ENCODE measurements at regions not wholly inside any gene's neighbourhood (a gene's known extent, or its start where the extent isn't known, plus 50 kb on each side); places are given as distances from the start of the nearest gene placed in this dataset.
"Not testable (repeated sequence)": the region's sequence is repeated elsewhere in the genome, so short reads cannot be mapped to it uniquely, and the experiment has no call there.

GRCh38 chr16:88193706-88194396 is 188.9 kb upstream of the ZNF469 start:
- H3K27ac ChIP-seq (ENCODE audit: extremely low read depth, low read depth, low read length); POLR2A ChIA-PET; H3K9me3 ChIP-seq (ENCODE audit: control insufficient read depth, insufficient read depth, low read depth, low read length); H3K36me3 ChIP-seq (ENCODE audit: control insufficient read depth in 2 of 2, insufficient read depth in 1 of 2, low read length in 2 of 2); H3K4me1 ChIP-seq (ENCODE audit: control insufficient read depth, insufficient read depth, low read length); H3K4me3 ChIP-seq (ENCODE audit: low read depth, low read length): not testable (repeated sequence)
- TF ChIP-seq ZNF654 (tag by site-specific recombination; IDR thresholded peaks at IDR 0.05; ENCODE audit: low read depth): peak; percentile 47
- CTCF ChIA-PET: interaction anchor here (1.7 kb wide), 1 partner anchor 244 kb away, joined by 5 read pairs; no protein-coding TSS in a partner anchor

DNA sequence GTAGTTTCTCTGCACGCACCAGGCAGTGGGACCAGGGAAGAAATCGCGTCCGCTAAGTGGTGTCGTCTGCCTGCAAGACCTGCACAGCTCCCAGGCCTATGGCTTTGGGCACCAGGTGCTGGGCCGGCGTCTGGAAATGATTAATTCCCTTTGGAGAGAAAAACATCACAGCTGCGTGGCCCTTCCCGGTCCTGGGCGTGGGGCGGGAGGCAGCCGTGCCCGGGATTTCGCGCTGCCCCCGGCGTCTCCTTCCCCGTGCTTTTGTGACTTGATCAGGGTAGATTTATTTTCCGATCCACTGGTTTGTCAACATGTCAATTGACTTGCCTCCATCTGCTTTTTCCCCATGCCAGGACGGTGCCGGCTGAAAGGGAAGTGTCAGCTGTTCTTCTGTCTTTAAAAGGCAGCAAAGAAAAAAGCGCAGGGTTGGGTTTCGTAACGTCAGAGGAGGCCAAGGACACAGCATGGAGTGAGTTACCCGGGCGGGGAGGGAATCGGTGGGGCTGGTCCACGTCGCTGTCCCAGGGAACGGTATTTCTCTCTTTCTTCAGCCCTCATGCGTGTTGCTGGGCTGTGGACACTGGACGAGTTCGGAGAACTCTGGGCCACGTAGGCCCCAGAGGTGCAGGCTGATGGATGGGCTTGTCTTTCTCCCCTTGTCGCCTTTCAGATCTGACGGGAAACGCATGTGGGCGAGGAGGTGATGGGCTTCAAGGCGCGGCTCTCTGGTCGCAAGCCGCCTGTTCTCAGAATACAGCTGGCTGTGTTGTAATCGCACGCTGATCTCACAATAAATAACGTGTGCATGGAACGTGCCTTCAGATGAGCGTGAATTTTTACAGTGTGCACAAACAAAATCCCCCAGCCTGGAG is 188.1 kb upstream of the ZNF469 start:
- no peak overlapping the region for H3K27ac ChIP-seq (ENCODE audit: extremely low read depth, low read depth, low read length)
- ChIA-PET POLR2A (no interaction called here), CTCF (interaction anchor here (1.1 to 1.7 kb wide), 2 partner anchors 243 kb away, joined by 3 to 5 read pairs; no protein-coding TSS in a partner anchor)
- H3K9me3 ChIP-seq (ENCODE audit: control insufficient read depth, insufficient read depth, low read depth, low read length): no peaks in the 10 kb centered on the region
- TF ChIP-seq ZNF621 (tag by site-specific recombination; IDR thresholded peaks at IDR 0.05) (no peak), PRDM6 (tag by site-specific recombination; IDR thresholded peaks at IDR 0.05) (no peak), ZNF423 (tag by site-specific recombination; IDR thresholded peaks at IDR 0.05) (no peak), HOXC10 (CRISPR knock-in tag; IDR thresholded peaks at IDR 0.05) (no peak), BCL11A (tag by site-specific recombination; IDR thresholded peaks at IDR 0.05; ENCODE audit: low read depth) (no peak), ZBTB11 (tag by site-specific recombination; conservative IDR thresholded peaks at IDR 0.05; ENCODE audit: low read depth) (no peak), ZNF514 (tag by site-specific recombination; IDR thresholded peaks at IDR 0.05) (no peak), HOXD13 (CRISPR knock-in tag; IDR thresholded peaks at IDR 0.05; ENCODE audit: borderline replicate concordance) (no peak), ZBTB20 (tag by site-specific recombination; IDR thresholded peaks at IDR 0.05) (no peak), ZNF701 (tag by site-specific recombination; IDR thresholded peaks at IDR 0.05) (no peak), FEZF1 (tag by site-specific recombination; IDR thresholded peaks at IDR 0.05) (no peak), ZNF660 (tag by site-specific recombination; IDR thresholded peaks at IDR 0.05) (no peak), ZSCAN5A (tag by site-specific recombination; IDR thresholded peaks at IDR 0.05) (no peak)
- TF ChIP-seq, protein P1, sequence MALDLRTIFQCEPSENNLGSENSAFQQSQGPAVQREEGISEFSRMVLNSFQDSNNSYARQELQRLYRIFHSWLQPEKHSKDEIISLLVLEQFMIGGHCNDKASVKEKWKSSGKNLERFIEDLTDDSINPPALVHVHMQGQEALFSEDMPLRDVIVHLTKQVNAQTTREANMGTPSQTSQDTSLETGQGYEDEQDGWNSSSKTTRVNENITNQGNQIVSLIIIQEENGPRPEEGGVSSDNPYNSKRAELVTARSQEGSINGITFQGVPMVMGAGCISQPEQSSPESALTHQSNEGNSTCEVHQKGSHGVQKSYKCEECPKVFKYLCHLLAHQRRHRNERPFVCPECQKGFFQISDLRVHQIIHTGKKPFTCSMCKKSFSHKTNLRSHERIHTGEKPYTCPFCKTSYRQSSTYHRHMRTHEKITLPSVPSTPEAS (tag by site-specific recombination; IDR thresholded peaks at IDR 0.05): no peak
- TF ChIP-seq, protein P2, sequence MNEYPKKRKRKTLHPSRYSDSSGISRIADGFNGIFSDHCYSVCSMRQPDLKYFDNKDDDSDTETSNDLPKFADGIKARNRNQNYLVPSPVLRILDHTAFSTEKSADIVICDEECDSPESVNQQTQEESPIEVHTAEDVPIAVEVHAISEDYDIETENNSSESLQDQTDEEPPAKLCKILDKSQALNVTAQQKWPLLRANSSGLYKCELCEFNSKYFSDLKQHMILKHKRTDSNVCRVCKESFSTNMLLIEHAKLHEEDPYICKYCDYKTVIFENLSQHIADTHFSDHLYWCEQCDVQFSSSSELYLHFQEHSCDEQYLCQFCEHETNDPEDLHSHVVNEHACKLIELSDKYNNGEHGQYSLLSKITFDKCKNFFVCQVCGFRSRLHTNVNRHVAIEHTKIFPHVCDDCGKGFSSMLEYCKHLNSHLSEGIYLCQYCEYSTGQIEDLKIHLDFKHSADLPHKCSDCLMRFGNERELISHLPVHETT (tag by site-specific recombination; IDR thresholded peaks at IDR 0.05): no peak
- H3K4me1 ChIP-seq (ENCODE audit: control insufficient read depth, insufficient read depth, low read length): no peaks in the 10 kb centered on the region
- no peak overlapping the region for H3K4me3 ChIP-seq (ENCODE audit: low read depth, low read length)
- H3K36me3 ChIP-seq (ENCODE audit: control insufficient read depth in 2 of 2, insufficient read depth in 1 of 2, low read length in 2 of 2): no peaks in the 10 kb centered on the region
